ENCODE measurements at regions not wholly inside any gene's neighbourhood (a gene's known extent, or its start where the extent isn't known, plus 50 kb on each side); places are given as distances from the start of the nearest gene placed in this dataset.

DNA sequence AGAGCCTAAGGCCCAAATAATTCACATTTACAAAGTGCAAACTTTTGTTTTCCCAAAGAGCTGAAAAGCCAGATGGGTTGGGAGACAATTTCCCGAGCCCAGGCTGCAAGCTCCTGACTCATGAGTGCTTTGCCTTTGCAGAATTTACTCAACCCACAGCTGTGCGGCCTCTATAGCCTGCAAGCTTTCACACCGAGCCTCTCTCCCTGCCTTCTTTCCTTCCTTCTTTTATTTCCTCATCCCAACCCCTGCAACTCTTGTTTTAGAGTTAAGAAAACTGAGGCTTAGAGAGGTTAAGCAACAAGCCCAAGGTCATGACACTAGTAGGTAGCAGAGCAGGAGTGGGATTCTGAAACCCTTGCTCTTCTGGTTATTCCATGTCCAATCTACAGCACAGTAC lies 203.0 kb upstream of the GPR26 start:
- in situ Hi-C loops (cut with HindIII; ENCODE audit: extremely low pct_ligation_motif_present, low pct_unique_long_range_greater_than_20kb) = no loop called here
- H3K9me3 ChIP-seq (ENCODE audit: low read length) = no peaks in the 10 kb centered on the region
- no peak overlapping the region for H3K4me3 ChIP-seq (replicated peaks in 1 of 3; ENCODE audit: insufficient read depth in 1 of 3, low read depth in 2 of 3, low read length in 3 of 3)
- POLR2A ChIA-PET = no interaction called here
- FAIRE-seq (no peak), ATAC-seq (no peak), DNase-seq (ENCODE audit: low spot score) (no peak)
- no peak overlapping the region for H3K27ac ChIP-seq (ENCODE audit: extremely low read length, insufficient read depth, low read length)
- intact Hi-C loops (cut with micrococcal nuclease; ENCODE audit: unreplicated experiment) = no loop called here
- no peaks in the 10 kb centered on the region for H3K79me2 ChIP-seq (ENCODE audit: insufficient read depth, low read length)
- peaks cover 0 to 2% of the 10 kb centered on the region in 2 experiments; a peak in 1 of 5 replicates for H3K27me3 ChIP-seq (ENCODE audit: control insufficient read depth in 1 of 2, insufficient read depth in 2 of 2, low read length in 2 of 2)
- no peak overlapping the region for H2AFZ ChIP-seq (ENCODE audit: low read length)
- H3K4me1 ChIP-seq (ENCODE audit: insufficient read depth, low read length) = no peaks in the 10 kb centered on the region
- H3K9ac ChIP-seq (ENCODE audit: insufficient read depth, low read depth, low read length) = no peak overlapping the region
- H3K4me2 ChIP-seq (ENCODE audit: low read depth, low read length) = no peak overlapping the region
- WGBS (ENCODE audit: low lambda C conversion rate) = 38% methylated on average over 3 of the region's 3 CpGs
- no TSS peak for BruUV-seq (replicated peaks)
- H3K36me3 ChIP-seq (replicated peaks in 1 of 2; ENCODE audit: control insufficient read depth in 1 of 2, insufficient read depth in 2 of 2, low read length in 2 of 2) = no peaks in the 10 kb centered on the region
- no peaks in the 10 kb centered on the region for H4K20me1 ChIP-seq (ENCODE audit: insufficient read depth, low read length)
- CTCF ChIA-PET (ENCODE audit: low intra/inter-chr PET ratio, low total read pairs) = no interaction called here
- TF ChIP-seq, protein P1, sequence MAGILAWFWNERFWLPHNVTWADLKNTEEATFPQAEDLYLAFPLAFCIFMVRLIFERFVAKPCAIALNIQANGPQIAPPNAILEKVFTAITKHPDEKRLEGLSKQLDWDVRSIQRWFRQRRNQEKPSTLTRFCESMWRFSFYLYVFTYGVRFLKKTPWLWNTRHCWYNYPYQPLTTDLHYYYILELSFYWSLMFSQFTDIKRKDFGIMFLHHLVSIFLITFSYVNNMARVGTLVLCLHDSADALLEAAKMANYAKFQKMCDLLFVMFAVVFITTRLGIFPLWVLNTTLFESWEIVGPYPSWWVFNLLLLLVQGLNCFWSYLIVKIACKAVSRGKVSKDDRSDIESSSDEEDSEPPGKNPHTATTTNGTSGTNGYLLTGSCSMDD (CRISPR knock-in tag; IDR thresholded peaks at IDR 0.05) = no peak
- TF ChIP-seq SAP130 (CRISPR knock-in tag; IDR thresholded peaks at IDR 0.05; ENCODE audit: low read depth) (no peak), MED1 (CRISPR knock-in tag; IDR thresholded peaks at IDR 0.05) (no peak), ARID2 (CRISPR knock-in tag; IDR thresholded peaks at IDR 0.05; ENCODE audit: borderline replicate concordance) (no peak), ZNF720 (CRISPR knock-in tag; IDR thresholded peaks at IDR 0.05) (no peak), SMARCC2 (IDR thresholded peaks at IDR 0.05) (no peak), ZNF660 (CRISPR knock-in tag; IDR thresholded peaks at IDR 0.05; ENCODE audit: borderline replicate concordance, low read depth) (no peak), SATB2 (CRISPR knock-in tag; IDR thresholded peaks at IDR 0.05) (no peak), ZNF335 (CRISPR knock-in tag; IDR thresholded peaks at IDR 0.05) (no peak), KDM6A (CRISPR knock-in tag; IDR thresholded peaks at IDR 0.05; ENCODE audit: low read depth) (no peak), FOXO1 (CRISPR knock-in tag; IDR thresholded peaks at IDR 0.05) (no peak), GTF3A (CRISPR knock-in tag; conservative IDR thresholded peaks at IDR 0.05) (no peak), KMT2B (CRISPR knock-in tag; IDR thresholded peaks at IDR 0.05) (no peak), KDM3A (CRISPR knock-in tag; IDR thresholded peaks at IDR 0.05; ENCODE audit: low read depth) (no peak), NFRKB (IDR thresholded peaks at IDR 0.05) (no peak), ZNF33B (CRISPR knock-in tag; IDR thresholded peaks at IDR 0.05) (no peak), ZNF652 (CRISPR knock-in tag; IDR thresholded peaks at IDR 0.05; ENCODE audit: borderline replicate concordance, low read depth) (no peak)
- TF ChIP-seq, protein P2, sequence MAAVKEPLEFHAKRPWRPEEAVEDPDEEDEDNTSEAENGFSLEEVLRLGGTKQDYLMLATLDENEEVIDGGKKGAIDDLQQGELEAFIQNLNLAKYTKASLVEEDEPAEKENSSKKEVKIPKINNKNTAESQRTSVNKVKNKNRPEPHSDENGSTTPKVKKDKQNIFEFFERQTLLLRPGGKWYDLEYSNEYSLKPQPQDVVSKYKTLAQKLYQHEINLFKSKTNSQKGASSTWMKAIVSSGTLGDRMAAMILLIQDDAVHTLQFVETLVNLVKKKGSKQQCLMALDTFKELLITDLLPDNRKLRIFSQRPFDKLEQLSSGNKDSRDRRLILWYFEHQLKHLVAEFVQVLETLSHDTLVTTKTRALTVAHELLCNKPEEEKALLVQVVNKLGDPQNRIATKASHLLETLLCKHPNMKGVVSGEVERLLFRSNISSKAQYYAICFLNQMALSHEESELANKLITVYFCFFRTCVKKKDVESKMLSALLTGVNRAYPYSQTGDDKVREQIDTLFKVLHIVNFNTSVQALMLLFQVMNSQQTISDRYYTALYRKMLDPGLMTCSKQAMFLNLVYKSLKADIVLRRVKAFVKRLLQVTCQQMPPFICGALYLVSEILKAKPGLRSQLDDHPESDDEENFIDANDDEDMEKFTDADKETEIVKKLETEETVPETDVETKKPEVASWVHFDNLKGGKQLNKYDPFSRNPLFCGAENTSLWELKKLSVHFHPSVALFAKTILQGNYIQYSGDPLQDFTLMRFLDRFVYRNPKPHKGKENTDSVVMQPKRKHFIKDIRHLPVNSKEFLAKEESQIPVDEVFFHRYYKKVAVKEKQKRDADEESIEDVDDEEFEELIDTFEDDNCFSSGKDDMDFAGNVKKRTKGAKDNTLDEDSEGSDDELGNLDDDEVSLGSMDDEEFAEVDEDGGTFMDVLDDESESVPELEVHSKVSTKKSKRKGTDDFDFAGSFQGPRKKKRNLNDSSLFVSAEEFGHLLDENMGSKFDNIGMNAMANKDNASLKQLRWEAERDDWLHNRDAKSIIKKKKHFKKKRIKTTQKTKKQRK (IDR thresholded peaks at IDR 0.05; ENCODE audit: low read length) = no peak
- TF ChIP-seq, protein P3, sequence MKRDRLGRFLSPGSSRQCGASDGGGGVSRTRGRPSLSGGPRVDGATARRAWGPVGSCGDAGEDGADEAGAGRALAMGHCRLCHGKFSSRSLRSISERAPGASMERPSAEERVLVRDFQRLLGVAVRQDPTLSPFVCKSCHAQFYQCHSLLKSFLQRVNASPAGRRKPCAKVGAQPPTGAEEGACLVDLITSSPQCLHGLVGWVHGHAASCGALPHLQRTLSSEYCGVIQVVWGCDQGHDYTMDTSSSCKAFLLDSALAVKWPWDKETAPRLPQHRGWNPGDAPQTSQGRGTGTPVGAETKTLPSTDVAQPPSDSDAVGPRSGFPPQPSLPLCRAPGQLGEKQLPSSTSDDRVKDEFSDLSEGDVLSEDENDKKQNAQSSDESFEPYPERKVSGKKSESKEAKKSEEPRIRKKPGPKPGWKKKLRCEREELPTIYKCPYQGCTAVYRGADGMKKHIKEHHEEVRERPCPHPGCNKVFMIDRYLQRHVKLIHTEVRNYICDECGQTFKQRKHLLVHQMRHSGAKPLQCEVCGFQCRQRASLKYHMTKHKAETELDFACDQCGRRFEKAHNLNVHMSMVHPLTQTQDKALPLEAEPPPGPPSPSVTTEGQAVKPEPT (CRISPR knock-in tag; IDR thresholded peaks at IDR 0.05; ENCODE audit: low read depth) = no peak
- TF ChIP-seq, protein P4, sequence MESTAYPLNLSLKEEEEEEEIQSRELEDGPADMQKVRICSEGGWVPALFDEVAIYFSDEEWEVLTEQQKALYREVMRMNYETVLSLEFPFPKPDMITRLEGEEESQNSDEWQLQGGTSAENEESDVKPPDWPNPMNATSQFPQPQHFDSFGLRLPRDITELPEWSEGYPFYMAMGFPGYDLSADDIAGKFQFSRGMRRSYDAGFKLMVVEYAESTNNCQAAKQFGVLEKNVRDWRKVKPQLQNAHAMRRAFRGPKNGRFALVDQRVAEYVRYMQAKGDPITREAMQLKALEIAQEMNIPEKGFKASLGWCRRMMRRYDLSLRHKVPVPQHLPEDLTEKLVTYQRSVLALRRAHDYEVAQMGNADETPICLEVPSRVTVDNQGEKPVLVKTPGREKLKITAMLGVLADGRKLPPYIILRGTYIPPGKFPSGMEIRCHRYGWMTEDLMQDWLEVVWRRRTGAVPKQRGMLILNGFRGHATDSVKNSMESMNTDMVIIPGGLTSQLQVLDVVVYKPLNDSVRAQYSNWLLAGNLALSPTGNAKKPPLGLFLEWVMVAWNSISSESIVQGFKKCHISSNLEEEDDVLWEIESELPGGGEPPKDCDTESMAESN (CRISPR knock-in tag; conservative IDR thresholded peaks at IDR 0.05) = no peak

Measured in HepG2 (cell line).